Psoas muscle (tissue), 7 donors: ENCODE measurements at regions not wholly inside any gene's neighbourhood (a gene's known extent, or its start where the extent isn't known, plus 50 kb on each side); places are given as distances from the start of the nearest gene placed in this dataset.
A peak's percentile ranks its signal among the peaks of the same experiment; 100 is the strongest.

Experiments used
- ATAC-seq, 4 donors: fragments of 200-7000 bp; cut with Tn5 transposase; one replicate each; pipeline ENCODE4 v1.9.1; 2020; ENCODE audit warnings: moderate library complexity in 3 of 4, mild to moderate bottlenecking in 2 of 4
- DNase-seq, 2 donors: peaks; one replicate each; pipeline ENCODE4 v3.0.0-alpha.2; 2020
- H3K27ac ChIP-seq: fragments of 200-600 bp; one replicate; pipeline ENCODE4 v1.8.0; 2022
- H3K27me3 ChIP-seq, 3 donors: fragments of 200-600 bp in 1 of 3; one replicate each; pipeline versions ENCODE4 v1.6.1 to v1.8.0; 2013 to 2022; ENCODE audit warnings: low read length in 2 of 3, mild to moderate bottlenecking in 2 of 3, moderate library complexity in 1 of 3; ENCODE audit not compliant: insufficient read depth in 3 of 3
- H3K36me3 ChIP-seq, 2 donors: fragments of 200-600 bp in 1 of 2; one replicate each; pipeline versions ENCODE4 v1.6.1 to v1.8.0; 2013 to 2022; ENCODE audit warnings: low read depth in 1 of 2, mild to moderate bottlenecking in 1 of 2, moderate library complexity in 1 of 2; ENCODE audit not compliant: insufficient read depth in 1 of 2
- H3K4me1 ChIP-seq: fragments of 200-600 bp; one replicate; pipeline ENCODE4 v1.8.0; 2022
- H3K4me3 ChIP-seq: fragments of 200-600 bp; one replicate; pipeline ENCODE4 v1.8.0; 2022; ENCODE audit warnings: mild to moderate bottlenecking
- H3K9me3 ChIP-seq: fragments of 200-600 bp; one replicate; pipeline ENCODE4 v1.8.0; 2022
- WGBS, 3 donors: extraction: QIAGEN DNeasy Blood & Tissue Kit; methylation state at CpG; one replicate each; pipeline versions ENCODE4 v1.1.6 to v1.1.7; 2013; 5-methylcytosine and 5-hydroxymethylcytosine counted together
- intact Hi-C, 2 donors: fragments of 100-400 bp; cut with DNase I; formaldehyde crosslinking; loops; one replicate each; pipeline versions ENCODE4 v1.11.0 to v1.14.2; 2022
- TF ChIP-seq, protein P1 (sequence below): fragments of 200-600 bp; IDR thresholded peaks from one replicate; pipeline ENCODE4 v1.8.0; 2022; ENCODE audit warnings: antibody characterized with exemption
- donor health status: healthy with polysubstance abuse.
- donor health status: DM: no; HTN: no; CAD: no; lungs with moderate emphysema.
- donor health status: Bipolar disorder and iron deficiency.
- donor health status: healthy.
- donor health status: DM: yes; HTN: yes; CAD: no.
- donor health status: DM: no; HTN: no; CAD: no.
- donor health status: DM: yes; HTN: yes; CAD: no.

DNA sequence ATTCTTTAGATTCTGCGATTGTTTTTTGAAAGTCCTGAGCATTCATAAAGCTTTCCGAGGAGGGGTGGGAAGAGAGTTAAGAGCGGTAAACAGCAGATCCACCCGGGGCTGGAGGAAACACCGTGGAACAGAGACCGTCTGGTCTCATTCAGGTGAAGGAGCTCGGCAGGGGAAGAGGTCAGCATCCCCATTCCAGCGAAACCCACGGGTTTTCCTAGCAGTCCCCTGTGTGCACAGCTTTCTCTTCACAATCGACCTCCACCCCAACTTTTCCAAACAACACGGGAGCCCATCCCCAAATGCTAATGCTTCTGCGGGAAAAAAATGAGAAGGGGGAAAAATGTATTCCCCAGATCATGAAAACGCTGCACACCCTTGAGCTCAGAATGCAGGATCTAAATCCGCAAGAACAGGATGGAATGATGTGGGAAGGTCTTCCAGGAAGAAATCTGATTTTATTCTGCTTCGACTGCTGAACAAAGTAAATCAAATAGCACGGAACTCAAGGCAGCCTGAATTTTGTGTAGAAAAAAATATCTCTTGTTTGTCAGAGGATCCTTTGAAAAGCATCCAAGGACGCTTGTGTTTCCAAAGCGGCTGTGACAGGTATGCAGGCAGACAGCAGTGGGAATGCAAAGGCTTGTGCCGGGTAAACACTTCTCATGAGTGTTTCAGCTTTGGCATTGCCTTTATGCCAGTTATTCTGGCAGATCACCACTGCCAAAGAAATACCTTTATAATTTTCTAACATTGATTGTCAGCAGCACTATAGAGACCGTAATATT lies 128.8 kb downstream of the NDUFA12 start:
- DNase-seq: no peak
- H3K9me3 ChIP-seq: no peaks in the 10 kb centered on the region
- H3K4me3 ChIP-seq: peak overlapping the region; percentile 63
- intact Hi-C loops: no loop called here
- no peaks in the 10 kb centered on the region for H3K36me3 ChIP-seq
- peaks cover 0 to 83% (median 11%) of the 10 kb centered on the region in 3 donors for H3K27me3 ChIP-seq
- no peak overlapping the region for H3K27ac ChIP-seq
- no peaks in the 10 kb centered on the region for H3K4me1 ChIP-seq
- ATAC-seq: no peak
- 11 to 19% (median 13%) methylated on average over 20 of the region's 20 CpGs for WGBS, 3 donors
- TF ChIP-seq, protein P1, sequence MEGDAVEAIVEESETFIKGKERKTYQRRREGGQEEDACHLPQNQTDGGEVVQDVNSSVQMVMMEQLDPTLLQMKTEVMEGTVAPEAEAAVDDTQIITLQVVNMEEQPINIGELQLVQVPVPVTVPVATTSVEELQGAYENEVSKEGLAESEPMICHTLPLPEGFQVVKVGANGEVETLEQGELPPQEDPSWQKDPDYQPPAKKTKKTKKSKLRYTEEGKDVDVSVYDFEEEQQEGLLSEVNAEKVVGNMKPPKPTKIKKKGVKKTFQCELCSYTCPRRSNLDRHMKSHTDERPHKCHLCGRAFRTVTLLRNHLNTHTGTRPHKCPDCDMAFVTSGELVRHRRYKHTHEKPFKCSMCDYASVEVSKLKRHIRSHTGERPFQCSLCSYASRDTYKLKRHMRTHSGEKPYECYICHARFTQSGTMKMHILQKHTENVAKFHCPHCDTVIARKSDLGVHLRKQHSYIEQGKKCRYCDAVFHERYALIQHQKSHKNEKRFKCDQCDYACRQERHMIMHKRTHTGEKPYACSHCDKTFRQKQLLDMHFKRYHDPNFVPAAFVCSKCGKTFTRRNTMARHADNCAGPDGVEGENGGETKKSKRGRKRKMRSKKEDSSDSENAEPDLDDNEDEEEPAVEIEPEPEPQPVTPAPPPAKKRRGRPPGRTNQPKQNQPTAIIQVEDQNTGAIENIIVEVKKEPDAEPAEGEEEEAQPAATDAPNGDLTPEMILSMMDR: no peak

GRCh38 chr12:94873734-94874517 lies 129.6 kb downstream of the NDUFA12 start:
- Histone ChIP-seq H3K9me3 (no peaks in the 10 kb centered on the region), H3K27ac (no peak overlapping the region), H3K4me1 (no peaks in the 10 kb centered on the region), H3K27me3 (peaks cover 1 to 84% (median 11%) of the 10 kb centered on the region in 3 donors), H3K36me3 (no peaks in the 10 kb centered on the region), H3K4me3 (peak overlapping the region; percentile 63)
- intact Hi-C loops: no loop called here
- WGBS, 3 donors: 3 to 6% (median 3%) methylated on average over 34 to 64 of the region's 64 CpGs
- ATAC-seq: no peak
- TF ChIP-seq, protein P1: no peak
- no peak for DNase-seq

- H3K27me3 ChIP-seq: peaks cover 7 to 89% (median 11%) of the 10 kb centered on the region in 3 donors
- peak in 3 of 4 donors; percentile 56 to 70 (median 61) for ATAC-seq
- intact Hi-C loops: no loop called here
Measured at GRCh38 chr12:94872971-94873733, 130.3 kb downstream of the NDUFA12 start.

GRCh38 chr12:94872671-94872970 lies 130.9 kb downstream of the NDUFA12 start:
- Histone ChIP-seq H3K36me3 (no peaks in the 10 kb centered on the region), H3K4me3 (peak overlapping the region; percentile 63), H3K27me3 (peaks cover 7 to 85% (median 11%) of the 10 kb centered on the region in 3 donors), H3K9me3 (no peaks in the 10 kb centered on the region), H3K27ac (no peak overlapping the region), H3K4me1 (no peaks in the 10 kb centered on the region)
- DNase-seq: no peak
- no peak for ATAC-seq
- TF ChIP-seq, protein P1: no peak
- WGBS, 3 donors: 33 to 36% (median 35%) methylated on average over 8 of the region's 8 CpGs
- intact Hi-C loops: no loop called here

More at GRCh38 chr12:94872971-94873733, 130.3 kb downstream of the NDUFA12 start:
- Histone ChIP-seq H3K9me3 (no peaks in the 10 kb centered on the region), H3K27ac (no peak overlapping the region), H3K4me3 (peak overlapping the region; percentile 63), H3K36me3 (no peaks in the 10 kb centered on the region), H3K4me1 (no peaks in the 10 kb centered on the region)
- WGBS, 3 donors: 0 to 2% (median 1%) methylated on average over 45 to 80 of the region's 80 CpGs
- peak; percentile 27 to 56 for DNase-seq
- TF ChIP-seq, protein P1: no peak
